ENCODE measurements at regions not wholly inside any gene's neighbourhood (a gene's known extent, or its start where the extent isn't known, plus 50 kb on each side); places are given as distances from the start of the nearest gene placed in this dataset.

GRCh38 chr2:120607506-120607905 lies 128.2 kb upstream of the GLI2 start:
- no peaks in the 10 kb centered on the region for H3K9me3 Mint-ChIP-seq (ENCODE audit: insufficient read depth)
- no peak overlapping the region for H3K27ac ChIP-seq (ENCODE audit: low read length in 2 of 2)
- H3K27me3 Mint-ChIP-seq: peaks cover 13% of the 10 kb centered on the region
- no peaks in the 10 kb centered on the region for H3K4me1 Mint-ChIP-seq
- POLR2A ChIA-PET: no interaction called here
- H3K9ac ChIP-seq (ENCODE audit: low read length): no peak overlapping the region
- intact Hi-C loops (cut with micrococcal nuclease): no loop called here
- no peak overlapping the region for H3K4me3 ChIP-seq (ENCODE audit: control extremely low read depth in 1 of 5, extremely low read depth in 1 of 5, insufficient read depth in 1 of 5, low read depth in 2 of 5, low read length in 4 of 5)
- no peaks in the 10 kb centered on the region for H3K79me2 ChIP-seq (ENCODE audit: control insufficient read depth, insufficient read depth, low read length)
- WGBS (ENCODE audit: insufficient coverage): 86% methylated on average over 6 of the region's 8 CpGs
- no peak overlapping the region for H2AFZ ChIP-seq (ENCODE audit: insufficient read depth, low read depth, low read length, poor library complexity, severe bottlenecking)
- no peak for ATAC-seq (ENCODE audit: low read depth)
- H3K4me2 ChIP-seq (replicated peaks; ENCODE audit: low read depth, low read length, poor library complexity, severe bottlenecking): no peak overlapping the region
- DNase-seq: no peak
- CTCF ChIA-PET: no interaction called here
- no peaks in the 10 kb centered on the region for H3K4me1 ChIP-seq (ENCODE audit: control insufficient read depth in 2 of 2, insufficient read depth in 2 of 2, low read length in 2 of 2)
- TF ChIP-seq CTCF (IDR thresholded peaks at IDR 0.05) (no peak), EZH2 (IDR thresholded peaks at IDR 0.05; ENCODE audit: borderline replicate concordance, insufficient read depth, low read depth, low read length, poor library complexity, severe bottlenecking) (no peak)
- H3K27me3 ChIP-seq (replicated peaks in 1 of 4; ENCODE audit: control extremely low read depth in 1 of 4, control insufficient read depth in 3 of 4, insufficient read depth in 4 of 4, low read length in 3 of 4): no peaks in the 10 kb centered on the region
- no peaks in the 10 kb centered on the region for H3K36me3 ChIP-seq (replicated peaks in 1 of 2; ENCODE audit: control extremely low read depth in 1 of 2, control insufficient read depth in 1 of 2, extremely low read depth in 1 of 2, insufficient read depth in 2 of 2, low read length in 1 of 2)
- H4K20me1 ChIP-seq (ENCODE audit: control insufficient read depth, insufficient read depth, low read length, poor library complexity, severe bottlenecking): no peaks in the 10 kb centered on the region
- no peak overlapping the region for H3K4me3 Mint-ChIP-seq
- H3K27ac Mint-ChIP-seq: no peak overlapping the region
- H3K9me3 ChIP-seq (ENCODE audit: control extremely low read depth in 1 of 3, control insufficient read depth in 2 of 3, insufficient read depth in 1 of 3, low read length in 2 of 3): no peaks in the 10 kb centered on the region

GRCh38 chr2:120607996-120608395 lies 127.7 kb upstream of the GLI2 start:
- H3K4me3 Mint-ChIP-seq: no peak overlapping the region
- ATAC-seq (ENCODE audit: low read depth): no peak

More at GRCh38 chr2:120607996-120608395, 127.7 kb upstream of the GLI2 start:
- Histone ChIP-seq H3K36me3 (replicated peaks in 1 of 2; ENCODE audit: control extremely low read depth in 1 of 2, control insufficient read depth in 1 of 2, extremely low read depth in 1 of 2, insufficient read depth in 2 of 2, low read length in 1 of 2) (no peaks in the 10 kb centered on the region), H3K79me2 (ENCODE audit: control insufficient read depth, insufficient read depth, low read length) (no peaks in the 10 kb centered on the region), H3K4me1 (ENCODE audit: control insufficient read depth in 2 of 2, insufficient read depth in 2 of 2, low read length in 2 of 2) (no peaks in the 10 kb centered on the region), H3K27me3 (replicated peaks in 1 of 4; ENCODE audit: control extremely low read depth in 1 of 4, control insufficient read depth in 3 of 4, insufficient read depth in 4 of 4, low read length in 3 of 4) (no peaks in the 10 kb centered on the region), H3K9me3 (ENCODE audit: control extremely low read depth in 1 of 3, control insufficient read depth in 2 of 3, insufficient read depth in 1 of 3, low read length in 2 of 3) (no peaks in the 10 kb centered on the region), H3K9ac (ENCODE audit: low read length) (no peak overlapping the region), H2AFZ (ENCODE audit: insufficient read depth, low read depth, low read length, poor library complexity, severe bottlenecking) (no peak overlapping the region), H3K27ac (ENCODE audit: low read length in 2 of 2) (no peak overlapping the region), H4K20me1 (ENCODE audit: control insufficient read depth, insufficient read depth, low read length, poor library complexity, severe bottlenecking) (no peaks in the 10 kb centered on the region), H3K4me2 (replicated peaks; ENCODE audit: low read depth, low read length, poor library complexity, severe bottlenecking) (no peak overlapping the region), H3K4me3 (ENCODE audit: control extremely low read depth in 1 of 5, extremely low read depth in 1 of 5, insufficient read depth in 1 of 5, low read depth in 2 of 5, low read length in 4 of 5) (no peak overlapping the region)
- TF ChIP-seq CTCF (IDR thresholded peaks at IDR 0.05) (no peak), EZH2 (IDR thresholded peaks at IDR 0.05; ENCODE audit: borderline replicate concordance, insufficient read depth, low read depth, low read length, poor library complexity, severe bottlenecking) (no peak)
- no peaks in the 10 kb centered on the region for H3K9me3 Mint-ChIP-seq (ENCODE audit: insufficient read depth)
- no peak overlapping the region for H3K27ac Mint-ChIP-seq
- CTCF ChIA-PET: no interaction called here
- peaks cover 13% of the 10 kb centered on the region for H3K27me3 Mint-ChIP-seq
- WGBS (ENCODE audit: insufficient coverage): no CpG with 5 or more reads among the region's 4 CpGs
- no peak for DNase-seq
- POLR2A ChIA-PET: no interaction called here
- H3K4me1 Mint-ChIP-seq: no peaks in the 10 kb centered on the region
- intact Hi-C loops (cut with micrococcal nuclease): no loop called here

Measured in B cell (primary cell).